H9 (cell line): ENCODE measurements at regions not wholly inside any gene's neighbourhood (a gene's known extent, or its start where the extent isn't known, plus 50 kb on each side); places are given as distances from the start of the nearest gene placed in this dataset.

Experiments used
- DNase-seq: peaks from one replicate; pipeline ENCODE4 v3.0.0-alpha.2; 2017
- H2AFZ ChIP-seq: one replicate; pipeline ENCODE4 v1.6.1; 2013; ENCODE audit warnings: mild to moderate bottlenecking, low read length, control low read depth, moderate library complexity
- H2AK5ac ChIP-seq: 2 replicates; pipeline ENCODE4 v1.6.1; 2013; ENCODE audit warnings: low read length, control low read depth, mixed read lengths; ENCODE audit not compliant: insufficient read length
- H2BK120ac ChIP-seq: one replicate; pipeline ENCODE4 v1.6.1; 2013; ENCODE audit warnings: low read depth, mild to moderate bottlenecking, low read length, control low read depth, inconsistent platforms; ENCODE audit not compliant: poor library complexity, severe bottlenecking
- H2BK12ac ChIP-seq: 2 replicates; pipeline ENCODE4 v1.6.1; 2013; ENCODE audit warnings: low read length, control low read depth, mixed read lengths, low read depth; ENCODE audit not compliant: insufficient read length
- H2BK15ac ChIP-seq: 2 replicates; pipeline ENCODE4 v1.6.1; 2013; ENCODE audit warnings: low read depth, low read length, control low read depth
- H2BK20ac ChIP-seq: one replicate; pipeline ENCODE4 v1.6.1; 2013; ENCODE audit warnings: low read depth, mild to moderate bottlenecking, low read length, control low read depth, inconsistent platforms; ENCODE audit not compliant: poor library complexity, severe bottlenecking
- H2BK5ac ChIP-seq: 2 replicates; pipeline ENCODE4 v1.6.1; 2013; ENCODE audit warnings: low read length, control low read depth, mixed read lengths; ENCODE audit not compliant: insufficient read length
- H3K14ac ChIP-seq: 2 replicates; pipeline ENCODE4 v1.6.1; 2013; ENCODE audit warnings: low read length, control low read depth; ENCODE audit not compliant: insufficient read depth
- H3K18ac ChIP-seq: 2 replicates; pipeline ENCODE4 v1.6.1; 2013; ENCODE audit warnings: low read depth, mild to moderate bottlenecking, mixed read lengths, low read length, control low read depth; ENCODE audit not compliant: insufficient read length
- H3K23ac ChIP-seq: 2 replicates; pipeline ENCODE4 v1.6.1; 2013; ENCODE audit warnings: low read length, control low read depth, mixed read lengths, low read depth; ENCODE audit not compliant: insufficient read length
- H3K23me2 ChIP-seq: 2 replicates; pipeline ENCODE4 v1.6.1; 2013; ENCODE audit warnings: low read depth, mild to moderate bottlenecking, mixed read lengths, low read length, control low read depth; ENCODE audit not compliant: insufficient read length, poor library complexity, severe bottlenecking
- H3K27ac ChIP-seq: 2 replicates; pipeline ENCODE4 v1.5.1; 2013; ENCODE audit warnings: low read length, control low read depth, mixed read lengths, low read depth; ENCODE audit not compliant: insufficient read length
- H3K27me3 ChIP-seq: 2 replicates; pipeline ENCODE4 v1.6.1; 2013; ENCODE audit warnings: low read length, control low read depth, inconsistent platforms; ENCODE audit not compliant: insufficient read depth
- H3K4ac ChIP-seq: 2 replicates; pipeline ENCODE4 v1.6.1; 2013; ENCODE audit warnings: low read depth, mild to moderate bottlenecking, control low read depth, inconsistent platforms, low read length, moderate library complexity
- H3K4me1 ChIP-seq: 2 replicates; pipeline ENCODE4 v1.6.1; 2013; ENCODE audit warnings: low read length, control low read depth, inconsistent platforms; ENCODE audit not compliant: insufficient read depth
- H3K4me2 ChIP-seq: 2 replicates; pipeline ENCODE4 v1.6.1; 2013; ENCODE audit warnings: low read length, control low read depth, mixed read lengths; ENCODE audit not compliant: insufficient read length, insufficient read depth
- H3K56ac ChIP-seq: 2 replicates; pipeline ENCODE4 v1.6.1; 2013; ENCODE audit warnings: low read depth, mild to moderate bottlenecking, mixed read lengths, low read length, control low read depth; ENCODE audit not compliant: insufficient read length
- H3K79me1 ChIP-seq: 2 replicates; pipeline ENCODE4 v1.6.1; 2013; ENCODE audit warnings: low read depth, mild to moderate bottlenecking, moderate library complexity, low read length, control low read depth, inconsistent platforms; ENCODE audit not compliant: insufficient read depth, poor library complexity, severe bottlenecking
- H3K79me2 ChIP-seq: 2 replicates; pipeline ENCODE4 v1.6.1; 2013; ENCODE audit warnings: low read length, control low read depth, inconsistent platforms; ENCODE audit not compliant: insufficient read depth
- H3K9ac ChIP-seq: 2 replicates; pipeline ENCODE4 v1.6.1; 2013; ENCODE audit warnings: low read length, control low read depth, mixed read lengths; ENCODE audit not compliant: insufficient read length; ENCODE audit errors: extremely low read depth
- H3K9me3 ChIP-seq: one replicate; pipeline ENCODE4 v1.6.1; 2013; ENCODE audit warnings: low read depth, low read length, inconsistent platforms; ENCODE audit not compliant: control insufficient read depth
- H3T11ph ChIP-seq: one replicate; pipeline ENCODE4 v1.6.1; 2013; ENCODE audit warnings: mild to moderate bottlenecking, low read length, control low read depth, inconsistent platforms
- H4K20me1 ChIP-seq: one replicate; pipeline ENCODE4 v1.6.1; 2013; ENCODE audit not compliant: control insufficient read depth, insufficient read length, insufficient read depth
- H4K5ac ChIP-seq: 2 replicates; pipeline ENCODE4 v1.6.1; 2013; ENCODE audit warnings: low read depth, mild to moderate bottlenecking, mixed read lengths, low read length, control low read depth; ENCODE audit not compliant: insufficient read length
- H4K8ac ChIP-seq: replicated peaks from 2 replicates; pipeline ENCODE4 v1.6.1; 2013; ENCODE audit warnings: low read length, control low read depth, mixed read lengths, low read depth; ENCODE audit not compliant: insufficient read length
- H4K91ac ChIP-seq: 2 replicates; pipeline ENCODE4 v1.6.1; 2013; ENCODE audit warnings: low read depth, mild to moderate bottlenecking, moderate library complexity, mixed read lengths, low read length, control low read depth; ENCODE audit not compliant: insufficient read length
- H3K27ac Mint-ChIP-seq, 3 experiments: 2 replicates in 2 of 3; 3 replicates in 1 of 3; pipeline ENCODE4 v1.8.0; 2020 to 2021; ENCODE audit warnings: mixed read lengths in 3 of 3, mild to moderate bottlenecking in 1 of 3, moderate library complexity in 1 of 3
- H3K27me3 Mint-ChIP-seq: 2 replicates; pipeline ENCODE4 v1.8.0; 2021; ENCODE audit warnings: low read depth, mild to moderate bottlenecking, moderate library complexity, mixed read lengths
- H3K36me3 Mint-ChIP-seq, 3 experiments: 2 replicates in 2 of 3; 3 replicates in 1 of 3; pipeline ENCODE4 v1.8.0; 2020 to 2021; ENCODE audit warnings: low read depth in 3 of 3, mixed read lengths in 3 of 3; ENCODE audit not compliant: insufficient read depth in 1 of 3
- H3K4me1 Mint-ChIP-seq, 2 experiments: 2 replicates each; pipeline ENCODE4 v1.8.0; 2020; ENCODE audit warnings: mixed read lengths in 2 of 2
- H3K4me3 Mint-ChIP-seq, 2 experiments: 2 replicates in 1 of 2; 3 replicates in 1 of 2; pipeline ENCODE4 v1.8.0; 2020 to 2021; ENCODE audit warnings: mild to moderate bottlenecking in 2 of 2, mixed read lengths in 2 of 2, moderate library complexity in 1 of 2
- H3K9me3 Mint-ChIP-seq, 2 experiments: 2 replicates in 1 of 2; 3 replicates in 1 of 2; pipeline ENCODE4 v1.8.0; 2020; ENCODE audit warnings: mild to moderate bottlenecking in 2 of 2, mixed read lengths in 2 of 2, moderate library complexity in 1 of 2
- CTCF ChIP-seq: fragments of 200-600 bp; sonication (generic); conservative IDR thresholded peaks from 3 replicates; pipeline ENCODE4 v1.8.0; 2021; ENCODE audit warnings: antibody characterized with exemption, mild to moderate bottlenecking

- no peaks in the 10 kb centered on the region for H3K27me3 Mint-ChIP-seq
- Histone ChIP-seq H2AK5ac (no peak overlapping the region), H2BK15ac (no peak overlapping the region), H3K27me3 (no peaks in the 10 kb centered on the region), H4K91ac (no peak overlapping the region), H2BK20ac (no peak overlapping the region), H4K20me1 (no peaks in the 10 kb centered on the region), H3K79me2 (no peaks in the 10 kb centered on the region), H2BK12ac (no peak overlapping the region), H3K27ac (no peak overlapping the region), H3K9ac (no peak overlapping the region), H4K5ac (no peak overlapping the region), H3T11ph (no peak overlapping the region), H3K4me2 (no peak overlapping the region), H2AFZ (no peak overlapping the region), H3K23me2 (peaks cover 2% of the 10 kb centered on the region), H3K56ac (no peak overlapping the region), H2BK5ac (no peak overlapping the region), H3K79me1 (no peaks in the 10 kb centered on the region), H3K4me1 (no peaks in the 10 kb centered on the region), H3K14ac (no peak overlapping the region), H3K23ac (no peak overlapping the region), H3K4ac (no peak overlapping the region), H3K18ac (no peak overlapping the region), H2BK120ac (no peak overlapping the region), H4K8ac (no peak overlapping the region), H3K9me3 (no peaks in the 10 kb centered on the region)
- no peak overlapping the region for H3K4me3 Mint-ChIP-seq
- H3K27ac Mint-ChIP-seq: no peak overlapping the region
- peaks cover 2 to 14% of the 10 kb centered on the region in 2 experiments; a peak in 4 of 5 replicates for H3K9me3 Mint-ChIP-seq
- no peaks in the 10 kb centered on the region for H3K4me1 Mint-ChIP-seq
- peaks cover 0 to 10% (median 0%) of the 10 kb centered on the region in 3 experiments; a peak in 1 of 7 replicates for H3K36me3 Mint-ChIP-seq
- DNase-seq: no peak
- no peak for TF ChIP-seq CTCF
Observed at GRCh38 chr6:40054602-40055001, 120.3 kb upstream of the MOCS1 start.
